Neural cell (in vitro differentiated cells): ENCODE measurements at regions not wholly inside any gene's neighbourhood (a gene's known extent, or its start where the extent isn't known, plus 50 kb on each side); places are given as distances from the start of the nearest gene placed in this dataset.

ENCODE experiments used
- EP300 ChIP-seq: fragments of 450-650 bp; conservative IDR thresholded peaks from 2 replicates; pipeline ENCODE4 v1.6.1; 2014; ENCODE audit warnings: antibody characterized with exemption, mild to moderate bottlenecking, moderate library complexity; ENCODE audit not compliant: poor library complexity, severe bottlenecking
- TAF1 ChIP-seq: IDR thresholded peaks from 2 replicates; pipeline ENCODE4 v1.6.1; 2012; ENCODE audit warnings: low read depth
- TF ChIP-seq, protein P1 (sequence below): fragments of 450-650 bp; IDR thresholded peaks from 2 replicates; pipeline ENCODE4 v1.5.1; 2014; ENCODE audit warnings: antibody characterized with exemption, mild to moderate bottlenecking, moderate library complexity; ENCODE audit not compliant: poor library complexity, severe bottlenecking

DNA sequence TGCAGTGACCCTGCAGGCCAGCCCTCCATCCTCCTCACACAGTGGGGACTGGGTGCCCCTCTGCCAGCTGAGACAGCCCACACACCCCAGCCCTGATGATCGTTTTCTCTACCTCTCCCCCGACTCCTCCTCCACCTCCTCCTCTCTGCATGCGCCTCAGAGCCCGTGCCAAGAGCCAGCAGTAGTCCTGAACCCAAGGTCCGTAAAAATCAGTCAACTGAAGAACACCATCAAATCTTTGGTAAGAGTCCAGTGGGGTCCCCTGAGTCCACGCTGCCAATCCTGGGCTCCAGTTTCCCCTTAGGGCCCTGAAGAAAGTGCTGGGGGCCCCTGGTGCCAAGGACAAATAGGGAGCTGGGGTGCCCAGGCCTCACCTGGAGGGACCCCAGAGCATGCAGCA lies 109.3 kb upstream of the FAN1 start:
- no peak for TF ChIP-seq EP300
- TF ChIP-seq TAF1: no peak
- TF ChIP-seq, protein P1, sequence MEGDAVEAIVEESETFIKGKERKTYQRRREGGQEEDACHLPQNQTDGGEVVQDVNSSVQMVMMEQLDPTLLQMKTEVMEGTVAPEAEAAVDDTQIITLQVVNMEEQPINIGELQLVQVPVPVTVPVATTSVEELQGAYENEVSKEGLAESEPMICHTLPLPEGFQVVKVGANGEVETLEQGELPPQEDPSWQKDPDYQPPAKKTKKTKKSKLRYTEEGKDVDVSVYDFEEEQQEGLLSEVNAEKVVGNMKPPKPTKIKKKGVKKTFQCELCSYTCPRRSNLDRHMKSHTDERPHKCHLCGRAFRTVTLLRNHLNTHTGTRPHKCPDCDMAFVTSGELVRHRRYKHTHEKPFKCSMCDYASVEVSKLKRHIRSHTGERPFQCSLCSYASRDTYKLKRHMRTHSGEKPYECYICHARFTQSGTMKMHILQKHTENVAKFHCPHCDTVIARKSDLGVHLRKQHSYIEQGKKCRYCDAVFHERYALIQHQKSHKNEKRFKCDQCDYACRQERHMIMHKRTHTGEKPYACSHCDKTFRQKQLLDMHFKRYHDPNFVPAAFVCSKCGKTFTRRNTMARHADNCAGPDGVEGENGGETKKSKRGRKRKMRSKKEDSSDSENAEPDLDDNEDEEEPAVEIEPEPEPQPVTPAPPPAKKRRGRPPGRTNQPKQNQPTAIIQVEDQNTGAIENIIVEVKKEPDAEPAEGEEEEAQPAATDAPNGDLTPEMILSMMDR: no peak
